ENCODE measurements at regions not wholly inside any gene's neighbourhood (a gene's known extent, or its start where the extent isn't known, plus 50 kb on each side); places are given as distances from the start of the nearest gene placed in this dataset.
"Not testable (repeated sequence)": the region's sequence is repeated elsewhere in the genome, so short reads cannot be mapped to it uniquely, and the experiment has no call there.

GRCh38 chr3:153513236-153513635 is 351.2 kb downstream of the RAP2B start:
- CTCF ChIA-PET: interaction anchor here (1.0 to 1.3 kb wide), 2 partner anchors 29 to 53 kb away, joined by 3 read pairs; no protein-coding TSS in a partner anchor
- DNase-seq: peak; percentile 8 to 32 (median 12)
- Histone ChIP-seq H3K4me3 (ENCODE audit: control insufficient read depth in 1 of 7, extremely low read depth in 1 of 7, insufficient read depth in 4 of 7, low read depth in 2 of 7, low read length in 6 of 7) (no peak overlapping the region), H3K27ac (ENCODE audit: insufficient read depth in 1 of 2, low read depth in 1 of 2, low read length in 2 of 2, poor library complexity in 1 of 2, severe bottlenecking in 2 of 2) (no peak overlapping the region), H3K9me3 (ENCODE audit: control extremely low read depth in 1 of 5, control insufficient read depth in 4 of 5, insufficient read depth in 2 of 5, low read depth in 1 of 5, low read length in 4 of 5) (peaks cover 0 to 3% (median 0%) of the 10 kb centered on the region in 5 experiments), H3K27me3 (replicated peaks in 2 of 5; ENCODE audit: control insufficient read depth in 4 of 5, insufficient read depth in 5 of 5, low read length in 4 of 5) (no peaks in the 10 kb centered on the region), H3K36me3 (ENCODE audit: control insufficient read depth in 4 of 4, insufficient read depth in 4 of 4, low read length in 3 of 4) (no peaks in the 10 kb centered on the region), H3K4me1 (ENCODE audit: control extremely low read depth in 1 of 4, control insufficient read depth in 4 of 4, insufficient read depth in 4 of 4, low read length in 3 of 4) (no peaks in the 10 kb centered on the region)
- WGBS (ENCODE audit: insufficient coverage): 17% methylated on average over 1 of the region's 1 CpG
- POLR2A ChIA-PET: no interaction called here

GRCh38 chr3:153528473-153528872 is 366.4 kb downstream of the RAP2B start:
- Histone ChIP-seq H3K9me3 (ENCODE audit: control extremely low read depth in 1 of 5, control insufficient read depth in 4 of 5, insufficient read depth in 2 of 5, low read depth in 1 of 5, low read length in 4 of 5) (peaks cover 0 to 5% (median 0%) of the 10 kb centered on the region in 5 experiments), H3K4me3 (ENCODE audit: control insufficient read depth in 1 of 7, extremely low read depth in 1 of 7, insufficient read depth in 4 of 7, low read depth in 2 of 7, low read length in 6 of 7) (no peak overlapping the region), H3K36me3 (ENCODE audit: control insufficient read depth in 4 of 4, insufficient read depth in 4 of 4, low read length in 3 of 4) (no peaks in the 10 kb centered on the region), H3K27ac (ENCODE audit: insufficient read depth in 1 of 2, low read depth in 1 of 2, low read length in 2 of 2, poor library complexity in 1 of 2, severe bottlenecking in 2 of 2) (no peak overlapping the region), H3K27me3 (replicated peaks in 2 of 5; ENCODE audit: control insufficient read depth in 4 of 5, insufficient read depth in 5 of 5, low read length in 4 of 5) (no peaks in the 10 kb centered on the region), H3K4me1 (ENCODE audit: control extremely low read depth in 1 of 4, control insufficient read depth in 4 of 4, insufficient read depth in 4 of 4, low read length in 3 of 4) (no peaks in the 10 kb centered on the region)
- POLR2A ChIA-PET: no interaction called here
- DNase-seq: no peak
- CTCF ChIA-PET: no interaction called here

DNA sequence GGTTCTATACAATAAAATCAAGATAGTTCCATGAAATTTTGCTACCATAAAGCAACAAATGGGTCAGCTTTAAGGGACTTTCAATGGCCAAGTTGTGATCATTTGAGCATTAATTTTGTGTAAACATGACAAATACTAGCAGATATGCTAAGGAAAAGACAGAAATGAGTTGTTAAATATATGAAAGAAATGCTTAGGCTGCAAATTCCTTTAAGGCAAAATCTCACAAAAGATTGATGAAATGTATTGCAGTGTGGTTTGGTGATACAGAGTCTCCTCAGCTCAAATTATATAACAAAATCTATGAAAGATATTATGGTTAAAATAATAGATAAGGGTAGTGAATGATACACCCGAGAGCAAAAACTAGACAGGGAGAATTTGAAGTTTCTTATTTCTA is 377.2 kb downstream of the RAP2B start:
- Histone ChIP-seq H3K36me3 (ENCODE audit: control insufficient read depth in 4 of 4, insufficient read depth in 4 of 4, low read length in 3 of 4) (no peaks in the 10 kb centered on the region), H3K4me3 (ENCODE audit: control insufficient read depth in 1 of 7, extremely low read depth in 1 of 7, insufficient read depth in 4 of 7, low read depth in 2 of 7, low read length in 6 of 7) (no peak overlapping the region), H3K4me1 (ENCODE audit: control extremely low read depth in 1 of 4, control insufficient read depth in 4 of 4, insufficient read depth in 4 of 4, low read length in 3 of 4) (no peaks in the 10 kb centered on the region), H3K27ac (ENCODE audit: insufficient read depth in 1 of 2, low read depth in 1 of 2, low read length in 2 of 2, poor library complexity in 1 of 2, severe bottlenecking in 2 of 2) (no peak overlapping the region), H3K9me3 (ENCODE audit: control extremely low read depth in 1 of 5, control insufficient read depth in 4 of 5, insufficient read depth in 2 of 5, low read depth in 1 of 5, low read length in 4 of 5) (no peaks in the 10 kb centered on the region), H3K27me3 (replicated peaks in 2 of 5; ENCODE audit: control insufficient read depth in 4 of 5, insufficient read depth in 5 of 5, low read length in 4 of 5) (no peaks in the 10 kb centered on the region)
- WGBS (ENCODE audit: insufficient coverage): no CpG with 5 or more reads among the region's 1 CpG
- ChIA-PET CTCF (no interaction called here), POLR2A (interaction anchor here (0.7 kb wide), 1 partner anchor 144 kb away, joined by 3 read pairs; no protein-coding TSS in a partner anchor)
- no peak for DNase-seq

- ChIA-PET POLR2A (no interaction called here), CTCF (no interaction called here)
- Histone ChIP-seq H3K27ac (ENCODE audit: insufficient read depth in 1 of 2, low read depth in 1 of 2, low read length in 2 of 2, poor library complexity in 1 of 2, severe bottlenecking in 2 of 2) (no peak overlapping the region), H3K4me1 (ENCODE audit: control extremely low read depth in 1 of 4, control insufficient read depth in 4 of 4, insufficient read depth in 4 of 4, low read length in 3 of 4) (no peaks in the 10 kb centered on the region), H3K27me3 (replicated peaks in 2 of 5; ENCODE audit: control insufficient read depth in 4 of 5, insufficient read depth in 5 of 5, low read length in 4 of 5) (no peaks in the 10 kb centered on the region), H3K4me3 (ENCODE audit: control insufficient read depth in 1 of 7, extremely low read depth in 1 of 7, insufficient read depth in 4 of 7, low read depth in 2 of 7, low read length in 6 of 7) (no peak overlapping the region), H3K9me3 (ENCODE audit: control extremely low read depth in 1 of 5, control insufficient read depth in 4 of 5, insufficient read depth in 2 of 5, low read depth in 1 of 5, low read length in 4 of 5) (no peaks in the 10 kb centered on the region), H3K36me3 (ENCODE audit: control insufficient read depth in 4 of 4, insufficient read depth in 4 of 4, low read length in 3 of 4) (no peaks in the 10 kb centered on the region)
- DNase-seq: no peak
- 100% methylated on average over 1 of the region's 3 CpGs for WGBS (ENCODE audit: insufficient coverage)
Measured at GRCh38 chr3:153545471-153545870, 383.4 kb downstream of the RAP2B start.

- no peak for DNase-seq
- Histone ChIP-seq H3K27ac (ENCODE audit: insufficient read depth in 1 of 2, low read depth in 1 of 2, low read length in 2 of 2, poor library complexity in 1 of 2, severe bottlenecking in 2 of 2) (no peak overlapping the region), H3K9me3 (ENCODE audit: control extremely low read depth in 1 of 5, control insufficient read depth in 4 of 5, insufficient read depth in 2 of 5, low read depth in 1 of 5, low read length in 4 of 5) (no peaks in the 10 kb centered on the region), H3K36me3 (ENCODE audit: control insufficient read depth in 4 of 4, insufficient read depth in 4 of 4, low read length in 3 of 4) (no peaks in the 10 kb centered on the region), H3K27me3 (replicated peaks in 2 of 5; ENCODE audit: control insufficient read depth in 4 of 5, insufficient read depth in 5 of 5, low read length in 4 of 5) (no peaks in the 10 kb centered on the region), H3K4me3 (ENCODE audit: control insufficient read depth in 1 of 7, extremely low read depth in 1 of 7, insufficient read depth in 4 of 7, low read depth in 2 of 7, low read length in 6 of 7) (no peak overlapping the region), H3K4me1 (ENCODE audit: control extremely low read depth in 1 of 4, control insufficient read depth in 4 of 4, insufficient read depth in 4 of 4, low read length in 3 of 4) (no peaks in the 10 kb centered on the region)
- WGBS (ENCODE audit: insufficient coverage): no CpG with 5 or more reads among the region's 1 CpG
- CTCF ChIA-PET: no interaction called here
- POLR2A ChIA-PET: no interaction called here
Measured at GRCh38 chr3:153547970-153548369, 385.9 kb downstream of the RAP2B start.

DNA sequence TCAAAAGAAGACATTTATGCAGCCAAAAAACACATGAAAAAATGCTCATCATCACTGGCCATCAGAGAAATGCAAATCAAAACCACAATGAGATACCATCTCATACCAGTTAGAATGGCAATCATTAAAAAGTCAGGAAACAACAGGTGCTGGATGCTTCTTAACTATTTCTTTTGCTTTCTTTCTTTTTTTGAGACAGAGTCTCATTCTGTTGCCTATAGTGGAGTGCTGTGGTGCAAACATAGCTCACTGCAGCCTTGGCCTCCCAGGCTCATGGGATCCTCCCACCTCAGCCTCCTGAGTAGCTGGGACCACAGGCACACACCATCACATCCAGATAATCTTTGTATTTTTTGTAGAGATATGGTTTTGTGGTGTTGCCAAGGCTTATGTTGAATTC is 387.7 kb downstream of the RAP2B start:
- H3K27ac ChIP-seq (ENCODE audit: insufficient read depth in 1 of 2, low read depth in 1 of 2, low read length in 2 of 2, poor library complexity in 1 of 2, severe bottlenecking in 2 of 2); H3K36me3 ChIP-seq (ENCODE audit: control insufficient read depth in 4 of 4, insufficient read depth in 4 of 4, low read length in 3 of 4); DNase-seq; H3K27me3 ChIP-seq (replicated peaks in 2 of 5; ENCODE audit: control insufficient read depth in 4 of 5, insufficient read depth in 5 of 5, low read length in 4 of 5); H3K4me3 ChIP-seq (ENCODE audit: control insufficient read depth in 1 of 7, extremely low read depth in 1 of 7, insufficient read depth in 4 of 7, low read depth in 2 of 7, low read length in 6 of 7); H3K4me1 ChIP-seq (ENCODE audit: control extremely low read depth in 1 of 4, control insufficient read depth in 4 of 4, insufficient read depth in 4 of 4, low read length in 3 of 4); H3K9me3 ChIP-seq (ENCODE audit: control extremely low read depth in 1 of 5, control insufficient read depth in 4 of 5, insufficient read depth in 2 of 5, low read depth in 1 of 5, low read length in 4 of 5); POLR2A ChIA-PET; CTCF ChIA-PET: not testable (repeated sequence)

- no peaks in the 10 kb centered on the region for H3K36me3 ChIP-seq (ENCODE audit: control insufficient read depth in 4 of 4, insufficient read depth in 4 of 4, low read length in 3 of 4)
- no peaks in the 10 kb centered on the region for H3K9me3 ChIP-seq (ENCODE audit: control extremely low read depth in 1 of 5, control insufficient read depth in 4 of 5, insufficient read depth in 2 of 5, low read depth in 1 of 5, low read length in 4 of 5)
- no peaks in the 10 kb centered on the region for H3K4me1 ChIP-seq (ENCODE audit: control extremely low read depth in 1 of 4, control insufficient read depth in 4 of 4, insufficient read depth in 4 of 4, low read length in 3 of 4)
- H3K4me3 ChIP-seq (ENCODE audit: control insufficient read depth in 1 of 7, extremely low read depth in 1 of 7, insufficient read depth in 4 of 7, low read depth in 2 of 7, low read length in 6 of 7): no peak overlapping the region
- WGBS (ENCODE audit: insufficient coverage): 50% methylated on average over 2 of the region's 4 CpGs
- ChIA-PET CTCF (no interaction called here), POLR2A (no interaction called here)
- no peak for DNase-seq
- no peak overlapping the region for H3K27ac ChIP-seq (ENCODE audit: insufficient read depth in 1 of 2, low read depth in 1 of 2, low read length in 2 of 2, poor library complexity in 1 of 2, severe bottlenecking in 2 of 2)
- no peaks in the 10 kb centered on the region for H3K27me3 ChIP-seq (replicated peaks in 2 of 5; ENCODE audit: control insufficient read depth in 4 of 5, insufficient read depth in 5 of 5, low read length in 4 of 5)
Measured at GRCh38 chr3:153551536-153552285, 389.7 kb downstream of the RAP2B start.
